CD14-positive monocyte (primary cell): ENCODE measurements at regions not wholly inside any gene's neighbourhood (a gene's known extent, or its start where the extent isn't known, plus 50 kb on each side); places are given as distances from the start of the nearest gene placed in this dataset.

ENCODE experiments used
- DNase-seq, 3 donors: peaks; one replicate each; pipeline ENCODE4 v3.0.0-alpha.2; 2011 to 2022
- H2AFZ ChIP-seq: 2 replicates; pipeline ENCODE4 v1.6.0; 2012; ENCODE audit warnings: mild to moderate bottlenecking, low read depth, low read length, inconsistent platforms; ENCODE audit not compliant: insufficient read depth, poor library complexity, severe bottlenecking
- H3K27ac ChIP-seq, 2 donors: 1 replicate in 1 of 2; 2 replicates in 1 of 2; pipeline ENCODE4 v1.5.1; 2012 to 2013; ENCODE audit warnings: low read length in 2 of 2, control low read depth in 1 of 2, inconsistent platforms in 1 of 2, low read depth in 1 of 2, mild to moderate bottlenecking in 1 of 2
- H3K27me3 ChIP-seq, 2 donors: one replicate each; pipeline versions ENCODE4 v1.6.0 to v1.6.1; 2011 to 2013; ENCODE audit warnings: low read length in 2 of 2; ENCODE audit not compliant: control insufficient read depth in 2 of 2, insufficient read depth in 2 of 2
- H3K36me3 ChIP-seq, 2 donors: replicated peaks in 1 of 2; 1 replicate in 1 of 2; 2 replicates in 1 of 2; pipeline versions ENCODE4 v1.5.1 to v1.6.1; 2012 to 2013; ENCODE audit warnings: low read length in 2 of 2, control low read depth in 1 of 2, inconsistent platforms in 1 of 2, mild to moderate bottlenecking in 1 of 2; ENCODE audit not compliant: insufficient read depth in 2 of 2, control insufficient read depth in 1 of 2
- H3K4me1 ChIP-seq, 2 donors: 1 replicate in 1 of 2; 2 replicates in 1 of 2; pipeline versions ENCODE4 v1.5.1 to v1.6.1; 2012 to 2013; ENCODE audit warnings: low read length in 2 of 2, control low read depth in 1 of 2, inconsistent platforms in 1 of 2, mild to moderate bottlenecking in 1 of 2, moderate library complexity in 1 of 2; ENCODE audit not compliant: insufficient read depth in 2 of 2, control insufficient read depth in 1 of 2
- H3K4me2 ChIP-seq: replicated peaks from 2 replicates; pipeline ENCODE3; 2012; ENCODE audit warnings: low read length, moderate library complexity, mild to moderate bottlenecking; ENCODE audit not compliant: poor library complexity, severe bottlenecking; ENCODE audit errors: extremely low read depth
- H3K4me3 ChIP-seq, 3 experiments: fragments of 200-600 bp in 1 of 3; sonication (generic) in 1 of 3; replicated peaks in 1 of 3; 1 replicate in 2 of 3; 2 replicates in 1 of 3; pipeline ENCODE4 v1.5.1; 2011 to 2013; ENCODE audit warnings: low read length in 3 of 3, mild to moderate bottlenecking in 3 of 3, control low read depth in 2 of 3, low read depth in 2 of 3, inconsistent platforms in 1 of 3, moderate library complexity in 1 of 3
- H3K79me2 ChIP-seq: 2 replicates; pipeline ENCODE4 v1.6.0; 2012; ENCODE audit warnings: mild to moderate bottlenecking, control low read depth, inconsistent platforms, low read length, moderate library complexity; ENCODE audit not compliant: insufficient read depth
- H3K9ac ChIP-seq: 2 replicates; pipeline ENCODE4 v1.6.0; 2017; ENCODE audit warnings: low read length, mild to moderate bottlenecking; ENCODE audit not compliant: insufficient read depth, poor library complexity, severe bottlenecking
- H3K9me3 ChIP-seq, 2 donors: replicated peaks in 1 of 2; 1 replicate in 1 of 2; 2 replicates in 1 of 2; pipeline versions ENCODE4 v1.5.1 to v1.6.1; 2012 to 2013; ENCODE audit warnings: low read length in 2 of 2, control low read depth in 1 of 2; ENCODE audit not compliant: control insufficient read depth in 1 of 2, insufficient read depth in 1 of 2
- H4K20me1 ChIP-seq: 2 replicates; pipeline ENCODE4 v1.6.0; 2012; ENCODE audit warnings: mild to moderate bottlenecking, low read length, control low read depth, moderate library complexity; ENCODE audit not compliant: insufficient read depth
- H3K27ac Mint-ChIP-seq, 7 donors: one replicate each; pipeline ENCODE4 v1.8.0; 2020; ENCODE audit warnings: mild to moderate bottlenecking in 7 of 7, mixed read lengths in 7 of 7, moderate library complexity in 6 of 7, inconsistent platforms in 2 of 7
- H3K27me3 Mint-ChIP-seq, 3 donors: one replicate each; pipeline ENCODE4 v1.8.0; 2021 to 2022; ENCODE audit warnings: low read depth in 3 of 3, mild to moderate bottlenecking in 3 of 3, mixed read lengths in 3 of 3, moderate library complexity in 3 of 3, inconsistent platforms in 1 of 3
- H3K36me3 Mint-ChIP-seq, 2 donors: one replicate each; pipeline ENCODE4 v1.8.0; 2020; ENCODE audit warnings: mixed read lengths in 2 of 2, inconsistent platforms in 1 of 2, mild to moderate bottlenecking in 1 of 2
- H3K4me1 Mint-ChIP-seq: one replicate; pipeline ENCODE4 v1.8.0; 2020; ENCODE audit warnings: mild to moderate bottlenecking, mixed read lengths
- H3K4me3 Mint-ChIP-seq, 2 donors: one replicate each; pipeline ENCODE4 v1.8.0; 2020; ENCODE audit warnings: mild to moderate bottlenecking in 2 of 2, mixed read lengths in 2 of 2, moderate library complexity in 1 of 2
- H3K9me3 Mint-ChIP-seq, 7 donors: one replicate each; pipeline ENCODE4 v1.8.0; 2020 to 2022; ENCODE audit warnings: mixed read lengths in 7 of 7, mild to moderate bottlenecking in 6 of 7, moderate library complexity in 6 of 7, inconsistent platforms in 2 of 7
- CTCF ChIP-seq: fragments of 200-600 bp; IDR thresholded peaks from one replicate; pipeline ENCODE4 v1.8.0; 2022; ENCODE audit warnings: antibody characterized with exemption, mild to moderate bottlenecking
- WGBS: methylation state at CpG from one replicate; pipeline ENCODE4 v1.1.5; 2013; ENCODE audit warnings: missing lambda C conversion rate; ENCODE audit not compliant: insufficient coverage; 5-methylcytosine and 5-hydroxymethylcytosine counted together
- intact Hi-C, 2 donors: fragments of 100-400 bp; cut with micrococcal nuclease; formaldehyde crosslinking; loops; one replicate each; pipeline versions ENCODE4 v1.15.0 to v1.15.1; 2023

- H3K27ac Mint-ChIP-seq: no peak overlapping the region
- Histone ChIP-seq H3K27me3 (no peaks in the 10 kb centered on the region), H2AFZ (no peak overlapping the region), H3K27ac (no peak overlapping the region), H3K9me3 (no peaks in the 10 kb centered on the region), H3K4me1 (no peaks in the 10 kb centered on the region), H3K4me2 (no peak overlapping the region), H3K79me2 (no peaks in the 10 kb centered on the region), H3K4me3 (no peak overlapping the region), H3K36me3 (no peaks in the 10 kb centered on the region), H3K9ac (no peak overlapping the region), H4K20me1 (no peaks in the 10 kb centered on the region)
- peaks cover 0 to 5% (median 1%) of the 10 kb centered on the region in 7 donors for H3K9me3 Mint-ChIP-seq
- TF ChIP-seq CTCF: no peak
- no CpG with 5 or more reads among the region's 3 CpGs for WGBS
- no peak overlapping the region for H3K4me3 Mint-ChIP-seq
- no peaks in the 10 kb centered on the region for H3K27me3 Mint-ChIP-seq
- no peaks in the 10 kb centered on the region for H3K4me1 Mint-ChIP-seq
- intact Hi-C loops: no loop called here
- H3K36me3 Mint-ChIP-seq: no peaks in the 10 kb centered on the region
- no peak for DNase-seq
Observed at GRCh38 chr4:79064806-79065205, 125.6 kb upstream of the PAQR3 start.

DNA sequence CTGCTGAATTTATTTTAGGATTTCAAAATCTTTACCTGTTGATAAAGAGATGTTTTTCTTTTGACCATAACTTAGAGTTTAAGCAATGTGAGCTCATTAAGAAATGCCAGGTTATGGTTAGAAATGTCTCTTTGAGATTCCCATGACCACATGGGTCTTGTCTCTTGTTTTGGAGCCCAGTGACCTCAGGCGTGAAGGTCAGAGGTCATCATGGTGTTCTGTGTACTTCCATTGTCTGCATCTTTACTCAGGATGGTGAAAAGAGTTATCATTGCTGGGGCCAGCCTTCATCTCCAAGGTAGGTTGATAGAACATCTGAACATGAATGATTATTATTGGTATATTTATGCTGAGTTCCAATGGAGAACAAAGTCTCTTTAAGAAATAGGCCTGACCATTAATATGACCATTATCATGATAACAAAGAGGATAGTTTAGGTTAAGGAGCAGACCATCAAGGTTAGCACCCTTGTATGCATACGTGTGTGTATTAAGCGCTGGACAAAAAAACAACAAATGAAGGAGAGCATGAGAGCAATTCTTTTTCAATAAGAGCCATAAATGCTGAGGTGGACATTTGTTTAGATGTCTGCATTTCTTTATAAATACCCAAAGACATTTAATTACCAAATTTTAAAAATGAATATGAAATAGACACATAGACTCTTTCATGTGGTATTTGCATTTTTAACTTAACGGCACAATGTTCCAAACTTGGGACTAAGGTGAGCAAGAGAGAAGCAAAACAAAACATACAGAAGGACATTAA, 120.6 kb upstream of the PAQR3 start:
- no peak overlapping the region for H3K4me3 Mint-ChIP-seq
- Histone ChIP-seq H2AFZ (no peak overlapping the region), H3K4me2 (no peak overlapping the region), H3K9ac (no peak overlapping the region), H3K36me3 (no peaks in the 10 kb centered on the region), H3K27me3 (no peaks in the 10 kb centered on the region), H3K4me3 (no peak overlapping the region), H3K27ac (no peak overlapping the region), H3K79me2 (no peaks in the 10 kb centered on the region), H3K4me1 (no peaks in the 10 kb centered on the region), H4K20me1 (no peaks in the 10 kb centered on the region), H3K9me3 (no peaks in the 10 kb centered on the region)
- 100% methylated on average over 1 of the region's 4 CpGs for WGBS
- H3K4me1 Mint-ChIP-seq: no peaks in the 10 kb centered on the region
- no peak overlapping the region for H3K27ac Mint-ChIP-seq
- H3K27me3 Mint-ChIP-seq: no peaks in the 10 kb centered on the region
- TF ChIP-seq CTCF: no peak
- H3K9me3 Mint-ChIP-seq: peaks cover 0 to 2% (median 0%) of the 10 kb centered on the region in 7 donors
- intact Hi-C loops: no loop called here
- no peak for DNase-seq
- H3K36me3 Mint-ChIP-seq: no peaks in the 10 kb centered on the region
